ENCODE measurements at regions not wholly inside any gene's neighbourhood (a gene's known extent, or its start where the extent isn't known, plus 50 kb on each side); places are given as distances from the start of the nearest gene placed in this dataset.

GRCh38 chr5:107285772-107286171 is 385.0 kb downstream of the EFNA5 start:
- TF ChIP-seq POLR2AphosphoS5 (IDR thresholded peaks at IDR 0.05) (no peak), CTCF (IDR thresholded peaks at IDR 0.05) (no peak)
